HG02642 (cell line): ENCODE measurements at regions not wholly inside any gene's neighbourhood (a gene's known extent, or its start where the extent isn't known, plus 50 kb on each side); places are given as distances from the start of the nearest gene placed in this dataset.

ENCODE experiments used
- ATAC-seq: cut with Tn5 transposase; IDR thresholded peaks from one replicate; pipeline ENCODE4 v1.9.1; 2021; ENCODE audit warnings: mild to moderate bottlenecking; ENCODE audit not compliant: unreplicated experiment, poor library complexity

DNA sequence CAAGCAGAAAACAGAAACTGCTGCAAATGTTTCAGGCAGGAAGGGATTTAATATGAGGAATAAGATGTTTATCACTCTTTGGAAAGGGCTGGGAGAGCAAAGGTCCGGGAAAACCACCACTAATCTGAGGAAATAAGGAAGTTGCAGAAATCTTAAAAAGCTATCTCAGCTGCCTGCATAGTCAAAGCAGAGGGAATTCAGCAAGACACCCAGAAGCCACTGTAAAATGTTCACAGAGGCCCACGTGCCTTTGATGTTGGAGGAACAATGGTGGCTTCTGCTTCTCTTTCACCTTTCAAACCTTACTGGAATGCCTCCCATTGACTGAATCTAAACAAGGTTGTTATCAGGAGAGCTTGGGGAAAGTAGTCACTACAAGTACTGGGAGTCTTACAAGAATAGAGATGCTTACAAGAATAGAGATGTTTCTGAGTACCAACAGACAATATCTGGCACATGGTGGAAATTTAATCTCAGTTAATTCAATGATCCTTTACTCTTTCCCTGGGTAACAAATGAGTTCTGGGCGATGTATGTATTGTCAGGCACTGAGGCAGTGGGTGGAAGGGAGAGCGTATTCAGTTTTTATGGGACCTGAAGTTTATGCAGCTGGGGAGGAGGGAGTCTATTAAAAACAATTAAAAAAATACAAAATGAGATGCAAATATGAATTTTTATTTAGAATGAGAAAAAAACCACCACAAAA, 56.1 kb upstream of the MED13 start:
- no peak for ATAC-seq

DNA sequence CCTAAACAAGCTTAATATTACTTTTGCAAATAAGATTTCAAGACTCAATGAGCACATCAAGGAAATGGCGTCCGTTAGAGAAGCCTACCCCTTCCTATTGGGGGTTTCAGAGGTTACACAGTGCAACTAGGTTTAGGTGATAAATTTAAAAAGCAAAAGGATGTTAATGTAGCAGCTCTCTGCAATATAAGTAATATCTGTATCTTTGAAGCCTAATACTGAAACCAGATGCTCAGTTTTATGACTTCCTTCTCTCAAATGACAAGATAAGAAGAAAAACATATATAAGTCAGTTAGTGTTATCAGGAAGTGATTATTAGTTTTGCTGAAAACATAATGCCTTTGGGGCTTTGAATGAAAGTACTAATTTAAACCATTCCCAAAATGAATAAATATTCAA, 54.3 kb upstream of the MED13 start:
- ATAC-seq: peak; percentile 57
